HG03039 (cell line): ENCODE measurements at regions not wholly inside any gene's neighbourhood (a gene's known extent, or its start where the extent isn't known, plus 50 kb on each side); places are given as distances from the start of the nearest gene placed in this dataset.

Source experiments
- ATAC-seq: cut with Tn5 transposase; IDR thresholded peaks from one replicate; pipeline ENCODE4 v1.9.1; 2021; ENCODE audit warnings: mild to moderate bottlenecking, moderate library complexity; ENCODE audit not compliant: unreplicated experiment

GRCh38 chr4:117425636-117426035 lies 340.3 kb upstream of the TRAM1L1 start:
- ATAC-seq = no peak

DNA sequence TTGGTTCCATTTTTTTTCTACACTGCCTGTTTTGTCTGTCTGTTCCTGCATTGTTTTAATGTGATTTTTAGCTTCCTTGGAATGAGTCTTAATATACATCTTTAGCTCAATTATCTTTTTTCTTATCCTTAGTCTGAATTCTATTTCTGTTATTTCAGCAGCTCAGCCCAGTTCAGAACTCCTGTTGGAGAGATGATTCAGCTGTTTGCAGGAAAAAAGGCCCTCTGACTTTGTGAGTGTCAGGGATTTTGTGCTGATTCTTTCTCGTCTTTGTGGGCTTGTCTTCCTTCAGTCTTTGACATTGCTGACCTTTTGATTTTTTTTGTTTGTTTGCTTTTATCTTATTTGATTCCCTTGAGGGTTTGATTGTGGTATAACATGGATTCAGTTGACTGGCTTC lies 343.2 kb upstream of the TRAM1L1 start:
- no peak for ATAC-seq

- no peak for ATAC-seq
These were observed 343.7 kb upstream of the TRAM1L1 start for GRCh38 chr4:117429061-117429460.

GRCh38 chr4:117429506-117429905 lies 344.1 kb upstream of the TRAM1L1 start:
- no peak for ATAC-seq

- no peak for ATAC-seq
These were observed 349.0 kb upstream of the TRAM1L1 start for GRCh38 chr4:117434424-117434823.

GRCh38 chr4:117447925-117448324 lies 362.5 kb upstream of the TRAM1L1 start:
- no peak for ATAC-seq

GRCh38 chr4:117455088-117455487 lies 369.7 kb upstream of the TRAM1L1 start:
- no peak for ATAC-seq

DNA sequence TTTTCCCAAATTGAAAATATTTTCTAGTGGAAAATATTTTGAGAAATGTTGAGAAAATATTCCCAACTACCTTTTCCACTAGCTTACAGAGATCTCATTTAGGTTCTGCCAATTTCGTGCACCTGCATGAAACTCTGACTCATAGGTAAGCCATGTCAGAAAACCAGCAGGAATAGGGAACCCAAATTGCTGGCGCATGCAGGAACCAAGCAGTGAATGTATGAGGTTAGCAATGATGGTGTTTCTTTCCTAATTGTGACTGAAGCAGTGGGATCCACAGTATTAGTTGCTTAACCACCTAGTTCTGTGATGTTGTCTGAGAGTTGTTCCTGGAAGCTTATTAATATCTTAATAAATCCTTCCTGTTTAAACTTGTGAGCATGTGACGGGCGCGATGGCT lies 381.0 kb upstream of the TRAM1L1 start:
- ATAC-seq = no peak

DNA sequence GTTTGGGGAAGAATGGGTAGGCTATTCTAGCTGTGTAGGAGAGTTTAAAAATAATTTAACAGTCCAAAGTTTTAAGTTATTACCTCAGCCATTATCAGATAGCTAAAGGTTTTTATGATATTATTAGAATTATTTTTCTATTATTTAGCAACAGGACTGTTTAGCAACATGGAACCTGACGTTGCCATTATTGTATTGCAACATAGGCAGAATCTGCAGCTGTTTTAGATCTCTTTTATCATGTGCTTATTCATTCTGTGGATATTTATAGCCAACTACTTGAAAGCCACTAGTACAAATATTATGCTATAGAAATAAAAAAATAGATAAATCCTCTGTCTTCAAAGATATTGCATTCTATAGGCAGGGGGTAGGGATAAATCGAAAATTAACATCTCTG lies 382.0 kb upstream of the TRAM1L1 start:
- no peak for ATAC-seq

DNA sequence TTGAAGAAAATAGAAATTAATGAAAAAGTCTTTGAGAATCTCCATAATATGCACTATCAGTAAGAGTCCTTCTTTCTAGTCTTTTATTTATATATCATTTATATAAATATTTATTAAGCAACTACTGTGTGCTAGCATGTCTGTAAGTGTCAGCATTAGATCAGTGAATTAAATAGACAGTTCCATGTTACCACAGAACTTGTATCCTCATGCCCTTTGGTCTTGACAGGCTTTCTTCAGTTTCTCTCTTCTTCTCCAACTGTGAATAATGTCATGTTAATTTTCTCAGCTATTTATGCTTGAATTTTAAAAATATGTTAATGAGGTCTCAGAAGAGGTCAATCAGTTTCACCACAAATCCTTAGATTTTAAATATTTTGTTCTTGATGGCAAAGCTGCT lies 389.6 kb upstream of the TRAM1L1 start:
- no peak for ATAC-seq

- no peak for ATAC-seq
These were observed 392.5 kb upstream of the TRAM1L1 start for GRCh38 chr4:117477925-117478324.

- no peak for ATAC-seq
These were observed 393.3 kb upstream of the TRAM1L1 start for GRCh38 chr4:117478702-117479101.

GRCh38 chr4:117479673-117480072 lies 394.3 kb upstream of the TRAM1L1 start:
- no peak for ATAC-seq

- no peak for ATAC-seq
These were observed 396.4 kb upstream of the TRAM1L1 start for GRCh38 chr4:117481742-117482141.

- ATAC-seq = no peak
These were observed 403.3 kb upstream of the TRAM1L1 start for GRCh38 chr4:117488692-117489091.

DNA sequence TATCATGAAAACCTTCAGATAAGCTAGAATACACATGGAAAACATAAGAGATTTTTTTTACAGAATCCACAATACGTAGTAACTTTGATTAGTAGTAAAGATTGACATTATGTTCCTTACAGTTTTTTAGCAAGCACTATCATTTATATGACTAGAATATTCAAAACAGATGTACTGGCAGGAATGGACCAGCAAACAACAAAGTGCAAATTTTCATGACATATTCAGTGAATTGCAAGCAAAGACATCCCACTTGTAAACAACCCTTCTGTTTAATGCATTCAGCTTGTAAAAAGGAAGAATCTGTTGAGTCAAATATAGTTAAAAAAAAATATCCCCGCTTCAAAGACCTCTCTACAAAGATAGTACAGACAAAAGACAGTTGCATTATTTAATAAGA lies 403.7 kb upstream of the TRAM1L1 start:
- ATAC-seq = no peak

DNA sequence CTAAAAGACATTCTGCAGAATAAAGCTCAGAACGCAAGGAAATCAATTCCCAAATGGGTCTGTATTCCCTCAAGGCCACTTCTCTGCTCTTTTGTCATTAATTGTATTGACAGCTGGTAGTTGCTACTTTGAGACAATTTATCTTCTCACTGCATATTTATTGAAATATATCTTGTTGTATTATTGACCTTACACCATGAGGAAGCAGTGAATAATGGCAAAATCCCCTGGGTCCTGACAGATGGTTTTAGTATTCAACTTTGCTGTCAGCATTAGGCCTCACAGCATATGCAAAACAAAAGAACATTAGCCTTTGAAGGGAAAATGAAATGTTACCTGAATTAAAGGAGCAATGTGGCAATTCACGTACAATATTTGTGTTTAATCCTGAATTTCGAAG lies 406.1 kb upstream of the TRAM1L1 start:
- no peak for ATAC-seq

DNA sequence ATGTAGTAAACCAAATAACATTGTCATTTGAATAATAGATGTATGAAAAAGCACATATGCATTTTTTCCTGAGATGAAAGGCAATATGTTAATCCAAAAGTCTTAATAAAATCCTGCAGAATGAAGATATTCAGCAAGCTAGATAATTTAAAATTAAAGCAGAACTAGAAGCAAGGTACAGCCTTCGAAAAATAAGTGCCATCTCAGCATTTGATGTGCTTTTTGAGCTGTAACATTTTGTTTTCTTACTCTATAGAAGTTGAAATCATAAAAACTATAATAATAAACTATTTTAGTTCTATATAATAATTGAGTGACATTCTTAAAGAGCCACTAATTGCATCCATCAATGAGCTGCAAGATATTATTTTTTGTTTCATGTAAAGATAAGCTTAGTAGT lies 410.4 kb upstream of the TRAM1L1 start:
- ATAC-seq = no peak

DNA sequence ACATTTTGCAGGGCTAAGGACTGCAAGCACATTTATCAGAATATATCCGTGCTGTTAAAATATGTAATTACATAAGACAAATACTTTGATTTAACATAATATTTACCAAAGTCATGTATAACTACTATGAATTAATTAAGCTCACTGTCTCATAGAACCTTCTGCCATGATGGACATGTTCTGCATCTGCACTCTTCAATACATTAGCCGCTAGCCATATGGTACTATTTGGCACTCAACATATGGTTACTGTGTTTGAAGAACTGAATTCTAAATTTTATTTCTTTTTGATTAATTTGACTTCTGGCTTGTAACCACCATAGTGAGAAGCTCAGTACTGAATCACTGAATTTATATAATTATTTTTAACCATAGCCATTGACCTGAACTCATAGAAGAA lies 427.0 kb upstream of the TRAM1L1 start:
- ATAC-seq = no peak

- no peak for ATAC-seq
These were observed 429.2 kb upstream of the TRAM1L1 start for GRCh38 chr4:117514391-117515175.

GRCh38 chr4:117515921-117516320 lies 430.5 kb upstream of the TRAM1L1 start:
- ATAC-seq = no peak

GRCh38 chr4:117527601-117528000 lies 442.2 kb upstream of the TRAM1L1 start:
- no peak for ATAC-seq

DNA sequence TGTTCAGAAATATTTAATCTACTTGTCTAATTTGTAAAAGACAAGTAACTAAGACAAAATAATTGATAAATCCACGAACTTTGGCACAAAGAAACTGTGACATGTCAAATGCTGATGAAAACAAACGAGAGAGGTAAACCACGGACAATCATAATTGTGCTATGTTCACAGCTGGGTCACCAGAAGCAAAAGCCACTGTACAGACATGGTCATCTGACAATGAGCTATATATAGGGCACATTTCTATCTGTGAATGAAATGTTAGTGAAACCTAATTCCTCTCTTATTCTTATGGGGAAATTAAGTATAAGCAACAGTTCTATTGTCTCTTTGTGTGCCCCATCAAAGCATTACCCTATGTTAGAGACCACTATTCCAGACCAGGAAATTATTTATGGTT lies 444.0 kb upstream of the TRAM1L1 start:
- ATAC-seq = no peak
